ENCODE measurements at regions not wholly inside any gene's neighbourhood (a gene's known extent, or its start where the extent isn't known, plus 50 kb on each side); places are given as distances from the start of the nearest gene placed in this dataset.

DNA sequence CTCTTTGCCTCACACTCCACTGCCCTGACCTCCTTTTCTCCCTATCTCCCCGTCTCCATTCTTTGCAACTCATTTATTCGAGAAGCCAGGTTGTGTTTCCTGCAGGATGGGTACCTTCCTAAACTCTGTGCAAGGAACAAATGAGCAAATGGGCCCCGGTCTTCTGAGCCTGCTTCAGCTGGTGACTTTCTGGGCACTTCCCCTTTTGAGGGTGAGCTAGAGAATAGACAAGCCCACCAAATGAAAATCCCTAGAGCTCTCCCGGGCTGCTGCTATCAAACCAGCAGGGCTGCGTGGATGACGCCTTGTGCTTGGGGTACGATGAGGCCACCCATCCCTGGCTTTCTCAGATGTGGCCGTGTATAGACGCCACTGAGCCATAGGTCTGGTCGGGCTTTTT is 91.0 kb upstream of the FOXA2 start:
- POLR2A ChIA-PET (ENCODE audit: low non-redundant PET), result no interaction called here
- CTCF ChIA-PET, result interaction anchor here (0.6 kb wide), 1 partner anchor 244 kb away, joined by 3 read pairs; no protein-coding TSS in a partner anchor
- BruUV-seq (replicated peaks), result no TSS peak
- Histone ChIP-seq H3K4me3 (ENCODE audit: low read depth, low read length, poor library complexity, severe bottlenecking) (no peak overlapping the region), H3K27ac (ENCODE audit: low read depth, low read length, poor library complexity, severe bottlenecking) (no peak overlapping the region), H3K9me3 (ENCODE audit: low read depth, low read length, poor library complexity, severe bottlenecking) (peaks cover 5% of the 10 kb centered on the region), H3K4me1 (ENCODE audit: insufficient read depth, low read length, poor library complexity, severe bottlenecking) (no peaks in the 10 kb centered on the region), H3K36me3 (ENCODE audit: insufficient read depth, low read length, poor library complexity, severe bottlenecking) (no peaks in the 10 kb centered on the region), H3K27me3 (replicated peaks; ENCODE audit: insufficient read depth, low read depth, low read length, poor library complexity) (peaks cover 17% of the 10 kb centered on the region)
- no peak for DNase-seq (ENCODE audit: low spot score)
- intact Hi-C loops (cut with micrococcal nuclease; ENCODE audit: unreplicated experiment), result no loop called here
- TF ChIP-seq, protein P1, sequence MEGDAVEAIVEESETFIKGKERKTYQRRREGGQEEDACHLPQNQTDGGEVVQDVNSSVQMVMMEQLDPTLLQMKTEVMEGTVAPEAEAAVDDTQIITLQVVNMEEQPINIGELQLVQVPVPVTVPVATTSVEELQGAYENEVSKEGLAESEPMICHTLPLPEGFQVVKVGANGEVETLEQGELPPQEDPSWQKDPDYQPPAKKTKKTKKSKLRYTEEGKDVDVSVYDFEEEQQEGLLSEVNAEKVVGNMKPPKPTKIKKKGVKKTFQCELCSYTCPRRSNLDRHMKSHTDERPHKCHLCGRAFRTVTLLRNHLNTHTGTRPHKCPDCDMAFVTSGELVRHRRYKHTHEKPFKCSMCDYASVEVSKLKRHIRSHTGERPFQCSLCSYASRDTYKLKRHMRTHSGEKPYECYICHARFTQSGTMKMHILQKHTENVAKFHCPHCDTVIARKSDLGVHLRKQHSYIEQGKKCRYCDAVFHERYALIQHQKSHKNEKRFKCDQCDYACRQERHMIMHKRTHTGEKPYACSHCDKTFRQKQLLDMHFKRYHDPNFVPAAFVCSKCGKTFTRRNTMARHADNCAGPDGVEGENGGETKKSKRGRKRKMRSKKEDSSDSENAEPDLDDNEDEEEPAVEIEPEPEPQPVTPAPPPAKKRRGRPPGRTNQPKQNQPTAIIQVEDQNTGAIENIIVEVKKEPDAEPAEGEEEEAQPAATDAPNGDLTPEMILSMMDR (conservative IDR thresholded peaks at IDR 0.05; ENCODE audit: low read depth, low read length), result no peak
- no peak for TF ChIP-seq EZH2 (IDR thresholded peaks at IDR 0.05; ENCODE audit: borderline replicate concordance, low read depth, low read length, poor library complexity, severe bottlenecking)

DNA sequence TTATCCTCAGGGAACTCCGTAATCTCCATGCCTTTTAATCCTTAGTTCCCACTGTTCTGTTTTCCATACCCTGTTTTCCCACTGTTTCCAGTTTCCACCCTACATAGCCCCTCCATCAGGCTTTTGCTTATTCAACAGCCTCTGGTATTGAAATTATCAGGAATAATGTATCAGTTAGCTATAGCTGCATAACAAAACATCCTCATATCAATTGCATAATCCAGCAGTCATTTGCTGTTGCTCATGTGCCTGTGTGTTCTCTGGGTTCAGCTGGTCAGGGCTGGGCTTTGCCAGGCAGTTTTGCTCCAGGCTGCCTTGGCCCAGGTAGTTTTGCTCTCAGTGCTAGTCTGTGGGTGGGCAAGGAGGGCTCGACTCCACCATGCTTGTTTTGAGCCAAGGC is 94.3 kb upstream of the FOXA2 start:
- intact Hi-C loops (cut with micrococcal nuclease; ENCODE audit: unreplicated experiment), result no loop called here
- Histone ChIP-seq H3K27me3 (replicated peaks; ENCODE audit: insufficient read depth, low read depth, low read length, poor library complexity) (peaks cover 10% of the 10 kb centered on the region), H3K4me3 (ENCODE audit: low read depth, low read length, poor library complexity, severe bottlenecking) (no peak overlapping the region), H3K4me1 (ENCODE audit: insufficient read depth, low read length, poor library complexity, severe bottlenecking) (no peaks in the 10 kb centered on the region), H3K9me3 (ENCODE audit: low read depth, low read length, poor library complexity, severe bottlenecking) (peaks cover 5% of the 10 kb centered on the region), H3K36me3 (ENCODE audit: insufficient read depth, low read length, poor library complexity, severe bottlenecking) (no peaks in the 10 kb centered on the region), H3K27ac (ENCODE audit: low read depth, low read length, poor library complexity, severe bottlenecking) (no peak overlapping the region)
- TF ChIP-seq, protein P1 (conservative IDR thresholded peaks at IDR 0.05; ENCODE audit: low read depth, low read length), result no peak
- TF ChIP-seq EZH2 (IDR thresholded peaks at IDR 0.05; ENCODE audit: borderline replicate concordance, low read depth, low read length, poor library complexity, severe bottlenecking), result no peak
- no TSS peak for BruUV-seq (replicated peaks)
- ChIA-PET POLR2A (ENCODE audit: low non-redundant PET) (no interaction called here), CTCF (no interaction called here)
- no peak for DNase-seq (ENCODE audit: low spot score)

DNA sequence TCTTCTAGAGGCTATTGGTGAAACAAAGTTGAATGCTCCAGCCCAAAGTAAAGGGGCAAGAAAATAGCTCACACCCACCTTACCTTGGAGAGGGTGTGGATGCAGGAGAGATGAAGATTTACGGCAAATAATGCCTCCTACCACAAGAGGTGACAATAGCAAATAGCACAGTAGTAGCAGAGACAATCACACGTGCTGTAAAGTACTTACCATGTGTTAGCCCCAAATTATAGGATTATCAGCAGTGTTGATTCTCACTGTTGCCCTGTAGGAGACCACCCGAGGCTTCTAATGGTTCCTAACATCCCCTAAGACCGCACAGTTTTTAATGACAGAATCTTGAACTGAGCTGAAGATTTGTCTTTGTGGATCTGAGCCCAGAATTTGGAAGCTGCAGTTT is 94.8 kb upstream of the FOXA2 start:
- peaks cover 10% of the 10 kb centered on the region for H3K27me3 ChIP-seq (replicated peaks; ENCODE audit: insufficient read depth, low read depth, low read length, poor library complexity)
- BruUV-seq (replicated peaks), result no TSS peak
- no peaks in the 10 kb centered on the region for H3K36me3 ChIP-seq (ENCODE audit: insufficient read depth, low read length, poor library complexity, severe bottlenecking)
- ChIA-PET CTCF (no interaction called here), POLR2A (ENCODE audit: low non-redundant PET) (no interaction called here)
- no peak for DNase-seq (ENCODE audit: low spot score)
- TF ChIP-seq EZH2 (IDR thresholded peaks at IDR 0.05; ENCODE audit: borderline replicate concordance, low read depth, low read length, poor library complexity, severe bottlenecking), result no peak
- TF ChIP-seq, protein P1 (conservative IDR thresholded peaks at IDR 0.05; ENCODE audit: low read depth, low read length), result no peak
- H3K9me3 ChIP-seq (ENCODE audit: low read depth, low read length, poor library complexity, severe bottlenecking), result peaks cover 5% of the 10 kb centered on the region
- no peaks in the 10 kb centered on the region for H3K4me1 ChIP-seq (ENCODE audit: insufficient read depth, low read length, poor library complexity, severe bottlenecking)
- H3K27ac ChIP-seq (ENCODE audit: low read depth, low read length, poor library complexity, severe bottlenecking), result no peak overlapping the region
- no peak overlapping the region for H3K4me3 ChIP-seq (ENCODE audit: low read depth, low read length, poor library complexity, severe bottlenecking)
- intact Hi-C loops (cut with micrococcal nuclease; ENCODE audit: unreplicated experiment), result no loop called here
